GM13977 (cell line): ENCODE measurements at regions not wholly inside any gene's neighbourhood (a gene's known extent, or its start where the extent isn't known, plus 50 kb on each side); places are given as distances from the start of the nearest gene placed in this dataset.

Experiments used
- DNase-seq: peaks from one replicate; pipeline ENCODE4 v3.0.0; 2012; ENCODE audit warnings: low spot score
- in situ Hi-C: fragments of 300-500 bp; cut with MboI; formaldehyde crosslinking; loops from one replicate; pipeline ENCODE4 v1.12.0; 2022; ENCODE audit warnings: low sequenced_read_pairs, low pct_unique_long_range_greater_than_20kb, mixed read lengths, inconsistent platforms; ENCODE audit not compliant: unreplicated experiment
- TF ChIP-seq, protein P1 (sequence below): IDR thresholded peaks from 2 replicates; pipeline ENCODE4 v1.5.1; 2012; ENCODE audit warnings: mild to moderate bottlenecking, control low read depth; ENCODE audit not compliant: insufficient read depth; ENCODE audit errors: extremely low read depth, missing control alignments

- DNase-seq: no peak
- TF ChIP-seq, protein P1, sequence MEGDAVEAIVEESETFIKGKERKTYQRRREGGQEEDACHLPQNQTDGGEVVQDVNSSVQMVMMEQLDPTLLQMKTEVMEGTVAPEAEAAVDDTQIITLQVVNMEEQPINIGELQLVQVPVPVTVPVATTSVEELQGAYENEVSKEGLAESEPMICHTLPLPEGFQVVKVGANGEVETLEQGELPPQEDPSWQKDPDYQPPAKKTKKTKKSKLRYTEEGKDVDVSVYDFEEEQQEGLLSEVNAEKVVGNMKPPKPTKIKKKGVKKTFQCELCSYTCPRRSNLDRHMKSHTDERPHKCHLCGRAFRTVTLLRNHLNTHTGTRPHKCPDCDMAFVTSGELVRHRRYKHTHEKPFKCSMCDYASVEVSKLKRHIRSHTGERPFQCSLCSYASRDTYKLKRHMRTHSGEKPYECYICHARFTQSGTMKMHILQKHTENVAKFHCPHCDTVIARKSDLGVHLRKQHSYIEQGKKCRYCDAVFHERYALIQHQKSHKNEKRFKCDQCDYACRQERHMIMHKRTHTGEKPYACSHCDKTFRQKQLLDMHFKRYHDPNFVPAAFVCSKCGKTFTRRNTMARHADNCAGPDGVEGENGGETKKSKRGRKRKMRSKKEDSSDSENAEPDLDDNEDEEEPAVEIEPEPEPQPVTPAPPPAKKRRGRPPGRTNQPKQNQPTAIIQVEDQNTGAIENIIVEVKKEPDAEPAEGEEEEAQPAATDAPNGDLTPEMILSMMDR: no peak
- in situ Hi-C loops: no loop called here
Measured at GRCh38 chr5:99928490-99928889, 606.7 kb upstream of the FAM174A start.

DNA sequence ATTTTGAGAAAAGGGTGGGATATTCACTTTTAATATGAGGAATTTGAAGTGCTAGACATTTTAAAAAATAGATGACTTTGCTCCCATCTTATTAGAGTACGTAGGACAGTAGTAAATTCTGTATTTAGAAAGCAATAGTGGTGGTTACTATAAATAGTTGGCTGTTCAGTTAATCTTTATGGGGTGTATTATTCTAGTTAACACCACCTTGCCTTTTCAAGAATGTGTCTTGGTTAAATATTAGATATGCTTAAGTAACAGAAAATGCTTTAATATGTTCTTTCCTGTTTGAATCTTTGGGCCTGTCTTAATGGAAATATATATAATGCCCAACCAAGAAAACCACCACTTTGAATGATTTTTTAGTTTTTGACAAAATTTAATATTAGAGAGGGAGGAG lies 608.7 kb upstream of the FAM174A start:
- DNase-seq: no peak
- TF ChIP-seq, protein P1: no peak
- in situ Hi-C loops: no loop called here

- TF ChIP-seq, protein P1: no peak
- in situ Hi-C loops: no loop called here
- no peak for DNase-seq
Measured at GRCh38 chr5:99922386-99922785, 612.8 kb upstream of the FAM174A start.

- TF ChIP-seq, protein P1: no peak
- in situ Hi-C loops: no loop called here
- no peak for DNase-seq
Measured at GRCh38 chr5:99911971-99912370, 623.2 kb upstream of the FAM174A start.

GRCh38 chr5:99906776-99907175 lies 628.4 kb upstream of the FAM174A start:
- in situ Hi-C loops: no loop called here
- no peak for DNase-seq
- TF ChIP-seq, protein P1: no peak

GRCh38 chr5:99901972-99902371 lies 633.2 kb upstream of the FAM174A start:
- TF ChIP-seq, protein P1: no peak
- in situ Hi-C loops: no loop called here

DNA sequence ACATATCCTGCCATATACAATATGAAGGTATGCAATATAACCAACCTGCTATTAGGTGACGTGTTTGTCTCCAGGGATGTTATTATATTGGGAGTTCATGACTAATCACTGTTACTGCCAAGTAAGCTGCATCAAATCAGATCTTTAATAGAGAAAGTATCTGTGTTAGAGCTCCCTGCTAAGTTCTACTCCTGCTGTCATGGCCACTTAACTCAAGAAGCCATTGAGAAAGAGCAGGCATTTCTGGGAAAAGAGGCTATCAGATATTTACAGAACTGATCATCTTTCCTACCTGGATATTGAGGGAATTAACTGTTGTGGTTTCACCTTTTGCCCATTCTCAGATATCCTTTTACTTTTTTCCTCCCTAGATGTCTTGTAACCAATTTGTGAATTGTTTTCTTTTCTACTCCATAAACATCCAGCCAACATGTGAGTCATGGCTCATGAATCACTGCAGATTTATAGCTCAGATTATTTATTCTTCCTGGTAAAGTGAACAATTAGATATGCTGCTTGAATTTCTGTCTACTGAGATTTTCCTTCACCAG lies 634.8 kb upstream of the FAM174A start:
- in situ Hi-C loops: no loop called here
- TF ChIP-seq, protein P1: no peak
- DNase-seq: no peak

More at GRCh38 chr5:99901972-99902371, 633.2 kb upstream of the FAM174A start:
- DNase-seq: no peak
